ENCODE measurements at regions not wholly inside any gene's neighbourhood (a gene's known extent, or its start where the extent isn't known, plus 50 kb on each side); places are given as distances from the start of the nearest gene placed in this dataset.

GRCh38 chr7:106167439-106168136 is 55.5 kb upstream of the SYPL1 start:
- CTCF ChIA-PET, result interaction anchor here (0.5 to 8.0 kb wide), 34 partner anchors 9 to 737 kb away, joined by 3 to 114 read pairs (median 3); no protein-coding TSS in a partner anchor
- ATAC-seq, result no peak
- Mint-ChIP-seq H3K4me1 (ENCODE audit: low read depth) (peaks cover 2% of the 10 kb centered on the region), H3K36me3 (ENCODE audit: low read depth) (no peaks in the 10 kb centered on the region), H3K27me3 (peaks cover 1% of the 10 kb centered on the region), H3K4me3 (no peak overlapping the region), H3K9me3 (peaks cover 3% of the 10 kb centered on the region), H3K27ac (no peak overlapping the region)
- TF ChIP-seq CTCF (IDR thresholded peaks at IDR 0.05), result no peak
- no peak for DNase-seq
- POLR2A ChIA-PET, result interaction anchor here (0.5 to 0.6 kb wide), 2 partner anchors 96 to 99 kb away, joined by 3 to 4 read pairs; no protein-coding TSS in a partner anchor
- intact Hi-C loops (cut with micrococcal nuclease), result no loop called here

- Mint-ChIP-seq H3K27me3 (peaks cover 1% of the 10 kb centered on the region), H3K4me3 (no peak overlapping the region), H3K27ac (no peak overlapping the region), H3K9me3 (peaks cover 3% of the 10 kb centered on the region), H3K4me1 (ENCODE audit: low read depth) (peaks cover 2% of the 10 kb centered on the region), H3K36me3 (ENCODE audit: low read depth) (no peaks in the 10 kb centered on the region)
- intact Hi-C loops (cut with micrococcal nuclease), result no loop called here
- POLR2A ChIA-PET, result interaction anchor here (0.6 kb wide), 1 partner anchor 55 kb away, joined by 3 read pairs; no protein-coding TSS in a partner anchor
- ATAC-seq (peak; percentile 75), DNase-seq (peak; percentile 53)
- peak; percentile 97 for TF ChIP-seq CTCF (IDR thresholded peaks at IDR 0.05)
- CTCF ChIA-PET, result interaction anchor here (0.5 to 8.0 kb wide), 35 partner anchors 8 to 737 kb away, joined by 3 to 114 read pairs (median 3); no protein-coding TSS in a partner anchor
Measured at GRCh38 chr7:106166651-106167342, 54.7 kb upstream of the SYPL1 start.

- no peak overlapping the region for H3K27ac Mint-ChIP-seq
- H3K27me3 Mint-ChIP-seq, result peaks cover 6% of the 10 kb centered on the region
- no peaks in the 10 kb centered on the region for H3K36me3 Mint-ChIP-seq (ENCODE audit: low read depth)
- H3K4me3 Mint-ChIP-seq, result no peak overlapping the region
- ChIA-PET CTCF (interaction anchor here (1.0 to 8.0 kb wide), 13 partner anchors 12 to 415 kb away, joined by 3 to 114 read pairs (median 4); no protein-coding TSS in a partner anchor), POLR2A (no interaction called here)
- no peak for TF ChIP-seq CTCF (IDR thresholded peaks at IDR 0.05)
- H3K4me1 Mint-ChIP-seq (ENCODE audit: low read depth), result peaks cover 2% of the 10 kb centered on the region
- intact Hi-C loops (cut with micrococcal nuclease), result no loop called here
- no peak for DNase-seq
- peaks cover 3% of the 10 kb centered on the region for H3K9me3 Mint-ChIP-seq
- no peak for ATAC-seq
Measured at GRCh38 chr7:106165337-106165736, 53.2 kb upstream of the SYPL1 start.

GRCh38 chr7:106163257-106163656 is 51.1 kb upstream of the SYPL1 start:
- H3K4me3 Mint-ChIP-seq, result no peak overlapping the region
- H3K27me3 Mint-ChIP-seq, result peaks cover 7% of the 10 kb centered on the region
- ATAC-seq, result no peak
- POLR2A ChIA-PET, result interaction anchor here (0.7 kb wide), 1 partner anchor 12 kb away, joined by 3 read pairs; no protein-coding TSS in a partner anchor
- H3K9me3 Mint-ChIP-seq, result peaks cover 3% of the 10 kb centered on the region
- no peaks in the 10 kb centered on the region for H3K36me3 Mint-ChIP-seq (ENCODE audit: low read depth)
- no peak overlapping the region for H3K27ac Mint-ChIP-seq
- peaks cover 2% of the 10 kb centered on the region for H3K4me1 Mint-ChIP-seq (ENCODE audit: low read depth)
- intact Hi-C loops (cut with micrococcal nuclease), result no loop called here
- no peak for TF ChIP-seq CTCF (IDR thresholded peaks at IDR 0.05)
- CTCF ChIA-PET, result interaction anchor here (1.0 to 8.0 kb wide), 4 partner anchors 10 to 106 kb away, joined by 3 to 114 read pairs (median 4); no protein-coding TSS in a partner anchor
- no peak for DNase-seq
